H1 (cell line): ENCODE measurements at regions not wholly inside any gene's neighbourhood (a gene's known extent, or its start where the extent isn't known, plus 50 kb on each side); places are given as distances from the start of the nearest gene placed in this dataset.

Experiments
- CTCF ChIA-PET: fragments of 300-600 bp; sonication (Branson Sonifier 250); formaldehyde crosslinking; loops from one replicate; lab custom pipeline; 2021; ENCODE audit not compliant: partially characterized antibody; lab: Charles Lee
- POLR2A ChIA-PET: fragments of 300-600 bp; sonication (Branson Sonifier 250); formaldehyde crosslinking; loops from one replicate; lab custom pipeline; 2021; ENCODE audit warnings: inconsistent platforms; ENCODE audit not compliant: partially characterized antibody; lab: Charles Lee
- DNase-seq, 2 experiments: peaks; one replicate each; pipeline versions ENCODE4 v3.0.0 to v3.0.0-alpha.2; 2010 to 2022; ENCODE audit warnings: low spot score in 2 of 2, low read depth in 1 of 2, mixed read lengths in 1 of 2
- FAIRE-seq: peaks from 2 replicates; lab custom pipeline; 2011; peaks lifted over from hg19 to GRCh38; lab: Jason Lieb, UNC
- H2AFZ ChIP-seq: 2 replicates; pipeline ENCODE4 v1.8.1; 2012; ENCODE audit warnings: low read length, inconsistent platforms
- H2AK5ac ChIP-seq: 2 replicates; pipeline ENCODE4 v1.6.1; 2013; ENCODE audit warnings: low read depth, low read length
- H2BK120ac ChIP-seq: replicated peaks from 2 replicates; pipeline ENCODE3; 2013; ENCODE audit warnings: low read depth, low read length, inconsistent platforms
- H2BK12ac ChIP-seq: 2 replicates; pipeline ENCODE4 v1.6.1; 2013; ENCODE audit warnings: low read depth, low read length
- H2BK15ac ChIP-seq: 2 replicates; pipeline ENCODE4 v1.6.1; 2013; ENCODE audit warnings: low read length
- H2BK20ac ChIP-seq: 2 replicates; pipeline ENCODE4 v1.6.1; 2013; ENCODE audit warnings: low read length
- H2BK5ac ChIP-seq: 2 replicates; pipeline ENCODE4 v1.6.1; 2013; ENCODE audit warnings: low read depth, low read length
- H3K14ac ChIP-seq: 2 replicates; pipeline ENCODE4 v1.6.1; 2013; ENCODE audit warnings: inconsistent platforms; ENCODE audit not compliant: insufficient read length
- H3K18ac ChIP-seq: 2 replicates; pipeline ENCODE4 v1.6.1; 2013; ENCODE audit warnings: low read length; ENCODE audit errors: extremely low read depth
- H3K23ac ChIP-seq: 2 replicates; pipeline ENCODE4 v1.6.1; 2013; ENCODE audit warnings: inconsistent platforms; ENCODE audit not compliant: insufficient read length
- H3K23me2 ChIP-seq: 2 replicates; pipeline ENCODE4 v1.6.1; 2013; ENCODE audit warnings: low read depth, low read length
- H3K27ac ChIP-seq: 2 replicates; pipeline ENCODE4 v1.6.1; 2011; ENCODE audit warnings: low read depth, low read length, inconsistent platforms
- H3K27me3 ChIP-seq, 4 experiments: replicated peaks in 1 of 4; 1 replicate in 1 of 4; 2 replicates in 3 of 4; pipeline versions ENCODE4 v1.6.1 to v1.8.1; 2011 to 2013; ENCODE audit warnings: low read length in 3 of 4, mild to moderate bottlenecking in 3 of 4, inconsistent platforms in 2 of 4, mixed read lengths in 2 of 4, moderate library complexity in 1 of 4; ENCODE audit not compliant: control insufficient read depth in 3 of 4, insufficient read depth in 3 of 4; ENCODE audit errors: extremely low read depth in 1 of 4
- H3K36me3 ChIP-seq, 4 experiments: 2 replicates each; pipeline versions ENCODE4 v1.6.1 to v1.8.1; 2011 to 2013; ENCODE audit warnings: mild to moderate bottlenecking in 4 of 4, low read length in 3 of 4, moderate library complexity in 2 of 4, control low read depth in 1 of 4, inconsistent platforms in 1 of 4; ENCODE audit not compliant: insufficient read depth in 4 of 4, control insufficient read depth in 2 of 4
- H3K4ac ChIP-seq: replicated peaks from 2 replicates; pipeline ENCODE3; 2013; ENCODE audit warnings: low read length, low read depth, mixed read lengths, inconsistent platforms; ENCODE audit not compliant: insufficient read length
- H3K4me1 ChIP-seq, 4 experiments: replicated peaks in 1 of 4; 1 replicate in 1 of 4; 2 replicates in 3 of 4; pipeline versions ENCODE4 v1.6.1 to v1.8.1; 2011 to 2013; ENCODE audit warnings: low read length in 3 of 4, inconsistent platforms in 2 of 4, mixed read lengths in 1 of 4; ENCODE audit not compliant: insufficient read depth in 4 of 4, control insufficient read depth in 3 of 4
- H3K4me2 ChIP-seq, 2 experiments: 2 replicates each; pipeline versions ENCODE4 v1.6.1 to v1.8.1; 2011 to 2013; ENCODE audit warnings: low read depth in 2 of 2, low read length in 2 of 2, control low read depth in 1 of 2, inconsistent platforms in 1 of 2, mild to moderate bottlenecking in 1 of 2; ENCODE audit not compliant: insufficient read depth in 1 of 2
- H3K4me3 ChIP-seq, 4 experiments: fragments of 200-600, 300-600 bp in 1 of 4; sonication (generic), shearing (Covaris generic), sonication (Bioruptor Twin) in 1 of 4; 2 replicates each; pipeline versions ENCODE4 v1.5.1 to v1.8.1; 2011 to 2016; ENCODE audit warnings: low read length in 4 of 4, low read depth in 3 of 4, control low read depth in 2 of 4, inconsistent platforms in 2 of 4, mild to moderate bottlenecking in 2 of 4, mixed read lengths in 1 of 4, moderate library complexity in 1 of 4; ENCODE audit not compliant: insufficient read depth in 2 of 4; ENCODE audit errors: extremely low read depth in 1 of 4
- H3K56ac ChIP-seq: replicated peaks from 2 replicates; pipeline ENCODE3; 2013; ENCODE audit warnings: low read depth, mild to moderate bottlenecking, mixed read lengths, low read length, inconsistent platforms; ENCODE audit not compliant: insufficient read length
- H3K79me1 ChIP-seq: 2 replicates; pipeline ENCODE4 v1.6.1; 2013; ENCODE audit warnings: low read depth, low read length, control low read depth
- H3K79me2 ChIP-seq, 2 experiments: 2 replicates each; pipeline versions ENCODE4 v1.6.1 to v1.8.1; 2012 to 2013; ENCODE audit warnings: low read length in 2 of 2, mild to moderate bottlenecking in 2 of 2, inconsistent platforms in 1 of 2; ENCODE audit not compliant: insufficient read depth in 2 of 2, control insufficient read depth in 1 of 2
- H3K9ac ChIP-seq, 4 experiments: replicated peaks in 1 of 4; 1 replicate in 1 of 4; 2 replicates in 3 of 4; pipeline versions ENCODE4 v1.6.1 to v1.8.1; 2011 to 2013; ENCODE audit warnings: low read depth in 3 of 4, low read length in 3 of 4, control low read depth in 2 of 4, mild to moderate bottlenecking in 2 of 4, moderate library complexity in 2 of 4, inconsistent platforms in 1 of 4; ENCODE audit errors: extremely low read depth in 1 of 4
- H3K9me3 ChIP-seq, 2 experiments: 2 replicates each; pipeline versions ENCODE4 v1.6.1 to v1.8.1; 2012 to 2013; ENCODE audit warnings: mild to moderate bottlenecking in 2 of 2, moderate library complexity in 2 of 2, control low read depth in 1 of 2, inconsistent platforms in 1 of 2, low read depth in 1 of 2, low read length in 1 of 2, mixed read lengths in 1 of 2; ENCODE audit not compliant: insufficient read depth in 2 of 2
- H4K20me1 ChIP-seq, 2 experiments: replicated peaks in 1 of 2; 2 replicates each; pipeline versions ENCODE3 to v1.8.1; 2011 to 2013; ENCODE audit warnings: inconsistent platforms in 2 of 2, low read length in 2 of 2, mild to moderate bottlenecking in 1 of 2; ENCODE audit not compliant: insufficient read depth in 2 of 2, control insufficient read depth in 1 of 2
- H4K5ac ChIP-seq: 2 replicates; pipeline ENCODE4 v1.6.1; 2013; ENCODE audit warnings: low read length, low read depth, mixed read lengths, inconsistent platforms; ENCODE audit not compliant: insufficient read length
- H4K8ac ChIP-seq: 2 replicates; pipeline ENCODE4 v1.8.0; 2013; ENCODE audit warnings: mild to moderate bottlenecking, moderate library complexity, low read length, inconsistent platforms; ENCODE audit not compliant: insufficient read depth; ENCODE audit errors: extremely low read depth
- H4K91ac ChIP-seq: replicated peaks from 2 replicates; pipeline ENCODE3; 2013; ENCODE audit warnings: low read length, mixed read lengths, inconsistent platforms; ENCODE audit not compliant: insufficient read length
- EZH2 ChIP-seq: fragments of 200-600 bp; sonication (generic); IDR thresholded peaks from 2 replicates; pipeline ENCODE4 v1.7.1; 2012; ENCODE audit warnings: low read depth, mild to moderate bottlenecking, moderate library complexity, low read length, inconsistent platforms; ENCODE audit not compliant: severe bottlenecking
- HDAC6 ChIP-seq: IDR thresholded peaks from one replicate; pipeline ENCODE4 v1.7.1; 2012; ENCODE audit warnings: low read depth, mild to moderate bottlenecking, inconsistent platforms, low read length, moderate library complexity
- KDM1A ChIP-seq: fragments of 200-600, 300-600 bp; sonication (generic); IDR thresholded peaks from 2 replicates; pipeline ENCODE4 v1.7.1; 2016; ENCODE audit warnings: mild to moderate bottlenecking, low read length, borderline replicate concordance
- MAFK ChIP-seq: IDR thresholded peaks from 2 replicates; pipeline ENCODE4 v1.6.1; 2012; ENCODE audit warnings: low read depth, mild to moderate bottlenecking, improper control_type of control experiment, low read length
- RNF2 ChIP-seq: fragments of 200-900, 300-1000 bp; sonication (generic); IDR thresholded peaks from 2 replicates; pipeline ENCODE4 v1.7.1; 2016; ENCODE audit warnings: borderline replicate concordance, low read depth, mild to moderate bottlenecking, antibody characterized with exemption, low read length; ENCODE audit not compliant: poor library complexity, severe bottlenecking; ENCODE audit errors: missing control alignments
- TAF1 ChIP-seq: IDR thresholded peaks from 2 replicates; pipeline ENCODE4 v1.6.1; 2011; ENCODE audit warnings: mild to moderate bottlenecking, low read depth, low read length
- WGBS, 2 experiments: shearing (Covaris generic) in 1 of 2; methylation state at CpG; one replicate each; pipeline versions ENCODE4 v1.1.6 to v1.1.7; 2013 to 2015; ENCODE audit warnings: low lambda C conversion rate in 2 of 2, mixed read lengths in 2 of 2, inconsistent platforms in 1 of 2, low coverage in 1 of 2, missing lambda C conversion rate in 1 of 2; ENCODE audit not compliant: insufficient replicate concordance in 2 of 2, insufficient coverage in 1 of 2, insufficient read length in 1 of 2; ENCODE audit errors: extremely low coverage in 1 of 2, missing lambda C conversion rate in 1 of 2; 5-methylcytosine and 5-hydroxymethylcytosine counted together

DNA sequence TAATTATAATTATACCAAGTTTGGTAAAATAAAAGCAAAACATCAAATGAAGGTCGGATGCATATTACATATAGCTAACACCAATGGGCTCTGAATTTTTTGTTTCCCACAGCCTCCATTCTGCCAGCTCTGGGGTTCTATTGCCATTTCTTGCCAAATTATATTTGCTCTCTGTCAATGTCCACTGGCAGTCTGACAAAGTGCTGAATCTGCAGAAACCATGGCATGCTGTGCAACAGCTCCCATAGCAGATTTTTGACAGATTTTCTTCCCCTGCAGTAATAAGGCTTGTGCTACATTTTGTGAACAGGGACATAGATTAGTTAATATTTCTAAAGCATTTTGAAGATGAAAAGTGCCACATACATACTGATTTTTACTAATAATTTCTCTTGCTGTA, 1102.1 kb downstream of the DIAPH3 start:
- Histone ChIP-seq H3K18ac (no peak overlapping the region), H3K79me2 (no peaks in the 10 kb centered on the region), H4K20me1 (no peaks in the 10 kb centered on the region), H3K4ac (no peak overlapping the region), H3K23me2 (no peaks in the 10 kb centered on the region), H2BK15ac (no peak overlapping the region), H2BK5ac (no peak overlapping the region), H4K91ac (no peak overlapping the region), H2BK12ac (no peak overlapping the region), H3K79me1 (no peaks in the 10 kb centered on the region), H3K4me2 (no peak overlapping the region), H4K5ac (no peak overlapping the region), H3K27ac (no peak overlapping the region), H2AFZ (no peak overlapping the region)
- CTCF ChIA-PET, result no interaction called here
- DNase-seq (no peak), FAIRE-seq (no peak)
- POLR2A ChIA-PET, result no interaction called here
- WGBS, 2 experiments, result 90% methylated on average over 1 of the region's 1 CpG; no CpG with 5 or more reads in 1 of the 2 experiments
- TF ChIP-seq RNF2 (no peak), KDM1A (no peak), TAF1 (no peak), HDAC6 (no peak), EZH2 (no peak), MAFK (peak; percentile 63)
- TF ChIP-seq, all 59 proteins: peak for 1
- H2BK20ac ChIP-seq, result no peak overlapping the region
- H2AK5ac ChIP-seq, result no peak overlapping the region
- no peak overlapping the region for H3K23ac ChIP-seq
- no peak overlapping the region for H3K14ac ChIP-seq
- no peak overlapping the region for H4K8ac ChIP-seq
- no peaks in the 10 kb centered on the region for H3K4me1 ChIP-seq
- H3K27me3 ChIP-seq, result no peaks in the 10 kb centered on the region
- H3K9ac ChIP-seq, result no peak overlapping the region
- no peak overlapping the region for H3K4me3 ChIP-seq
- H3K9me3 ChIP-seq, result no peaks in the 10 kb centered on the region
- H3K56ac ChIP-seq, result no peak overlapping the region
- no peaks in the 10 kb centered on the region for H3K36me3 ChIP-seq
- no peak overlapping the region for H2BK120ac ChIP-seq
